Left ventricle myocardium inferior (tissue), 1 donor: ENCODE measurements at regions not wholly inside any gene's neighbourhood (a gene's known extent, or its start where the extent isn't known, plus 50 kb on each side); places are given as distances from the start of the nearest gene placed in this dataset.
A peak's percentile ranks its signal among the peaks of the same experiment; 100 is the strongest.

Source experiments
- DNase-seq: peaks from one replicate; pipeline ENCODE4 v3.0.0-alpha.2; 2020
- H3K27ac ChIP-seq: fragments of 200-600 bp; replicated peaks from 2 replicates; pipeline ENCODE4 v1.8.0; 2021
- H3K27me3 ChIP-seq: fragments of 200-600 bp; 2 replicates; pipeline ENCODE4 v1.8.0; 2021; ENCODE audit warnings: low read depth
- H3K36me3 ChIP-seq: fragments of 200-600 bp; 2 replicates; pipeline ENCODE4 v1.8.0; 2021
- H3K4me1 ChIP-seq: fragments of 200-600 bp; 2 replicates; pipeline ENCODE4 v1.8.0; 2021
- H3K4me3 ChIP-seq: fragments of 200-600 bp; 2 replicates; pipeline ENCODE4 v1.8.0; 2021; ENCODE audit warnings: mild to moderate bottlenecking, moderate library complexity
- H3K9me3 ChIP-seq: fragments of 200-600 bp; replicated peaks from 2 replicates; pipeline ENCODE4 v1.8.0; 2021
- intact Hi-C: fragments of 100-400 bp; cut with micrococcal nuclease; formaldehyde crosslinking; loops from one replicate; pipeline ENCODE4 v1.11.0; 2022
- TF ChIP-seq, protein P1 (sequence below): fragments of 200-600 bp; IDR thresholded peaks from 2 replicates; pipeline ENCODE4 v1.8.0; 2021; ENCODE audit warnings: antibody characterized with exemption, mild to moderate bottlenecking, borderline replicate concordance
- donor health status: DM: no; HTN: yes; CAD: no; lungs with severe emphysema.

DNA sequence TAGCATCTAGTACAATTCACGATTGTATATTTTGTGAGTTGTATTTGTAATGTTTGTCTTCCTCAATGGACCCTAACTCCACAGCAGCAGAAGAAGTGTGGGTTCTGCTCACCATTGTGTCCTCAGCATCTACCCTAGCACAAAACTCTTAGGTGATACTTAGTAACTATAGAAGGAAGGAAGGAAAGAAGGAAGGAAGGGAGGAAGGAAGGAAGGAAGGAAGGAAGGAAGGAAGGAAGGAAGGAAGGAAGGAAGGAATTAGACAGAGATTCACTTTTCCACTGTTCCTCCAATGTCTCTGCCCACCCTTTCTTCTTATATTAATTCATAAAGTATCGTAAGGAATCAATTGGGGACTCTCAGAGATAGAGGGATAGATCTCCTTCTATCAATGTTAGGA is 288.2 kb downstream of the NFIB start:
- H3K4me3 ChIP-seq, result no peak overlapping the region
- TF ChIP-seq, protein P1, sequence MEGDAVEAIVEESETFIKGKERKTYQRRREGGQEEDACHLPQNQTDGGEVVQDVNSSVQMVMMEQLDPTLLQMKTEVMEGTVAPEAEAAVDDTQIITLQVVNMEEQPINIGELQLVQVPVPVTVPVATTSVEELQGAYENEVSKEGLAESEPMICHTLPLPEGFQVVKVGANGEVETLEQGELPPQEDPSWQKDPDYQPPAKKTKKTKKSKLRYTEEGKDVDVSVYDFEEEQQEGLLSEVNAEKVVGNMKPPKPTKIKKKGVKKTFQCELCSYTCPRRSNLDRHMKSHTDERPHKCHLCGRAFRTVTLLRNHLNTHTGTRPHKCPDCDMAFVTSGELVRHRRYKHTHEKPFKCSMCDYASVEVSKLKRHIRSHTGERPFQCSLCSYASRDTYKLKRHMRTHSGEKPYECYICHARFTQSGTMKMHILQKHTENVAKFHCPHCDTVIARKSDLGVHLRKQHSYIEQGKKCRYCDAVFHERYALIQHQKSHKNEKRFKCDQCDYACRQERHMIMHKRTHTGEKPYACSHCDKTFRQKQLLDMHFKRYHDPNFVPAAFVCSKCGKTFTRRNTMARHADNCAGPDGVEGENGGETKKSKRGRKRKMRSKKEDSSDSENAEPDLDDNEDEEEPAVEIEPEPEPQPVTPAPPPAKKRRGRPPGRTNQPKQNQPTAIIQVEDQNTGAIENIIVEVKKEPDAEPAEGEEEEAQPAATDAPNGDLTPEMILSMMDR, result no peak
- H3K36me3 ChIP-seq, result no peaks in the 10 kb centered on the region
- peaks cover 56% of the 10 kb centered on the region for H3K4me1 ChIP-seq
- intact Hi-C loops, result loop anchor here (10.0 kb wide), 1 partner anchor 591 kb away; no protein-coding TSS in a partner anchor
- no peaks in the 10 kb centered on the region for H3K27me3 ChIP-seq
- no peak for DNase-seq
- peak overlapping the region; percentile 86 for H3K27ac ChIP-seq
- H3K9me3 ChIP-seq, result no peaks in the 10 kb centered on the region

DNA sequence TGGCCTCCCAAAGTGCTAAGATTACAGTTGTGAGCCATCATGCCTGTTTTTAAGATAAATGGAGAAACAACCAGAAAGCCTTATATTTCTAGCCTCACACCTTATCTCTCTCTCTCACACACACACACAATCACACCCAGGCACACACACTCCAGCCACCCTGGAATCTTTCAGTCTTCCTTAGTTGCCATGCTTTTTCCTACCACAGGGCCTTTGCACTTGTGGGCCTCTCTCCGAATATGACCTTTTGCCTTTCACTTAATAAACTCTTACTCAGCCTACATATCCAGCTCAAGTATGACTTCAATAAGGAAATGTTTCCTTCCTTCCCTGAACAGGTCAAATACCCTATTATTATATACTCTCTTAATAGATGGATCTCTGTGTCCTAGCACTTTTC is 290.7 kb downstream of the NFIB start:
- TF ChIP-seq, protein P1, result no peak
- Histone ChIP-seq H3K4me1 (peaks cover 45% of the 10 kb centered on the region), H3K4me3 (no peak overlapping the region), H3K9me3 (no peaks in the 10 kb centered on the region), H3K27ac (no peak overlapping the region), H3K36me3 (no peaks in the 10 kb centered on the region), H3K27me3 (no peaks in the 10 kb centered on the region)
- intact Hi-C loops, result loop anchor here (10.0 kb wide), 1 partner anchor 588 kb away; no protein-coding TSS in a partner anchor
- no peak for DNase-seq

DNA sequence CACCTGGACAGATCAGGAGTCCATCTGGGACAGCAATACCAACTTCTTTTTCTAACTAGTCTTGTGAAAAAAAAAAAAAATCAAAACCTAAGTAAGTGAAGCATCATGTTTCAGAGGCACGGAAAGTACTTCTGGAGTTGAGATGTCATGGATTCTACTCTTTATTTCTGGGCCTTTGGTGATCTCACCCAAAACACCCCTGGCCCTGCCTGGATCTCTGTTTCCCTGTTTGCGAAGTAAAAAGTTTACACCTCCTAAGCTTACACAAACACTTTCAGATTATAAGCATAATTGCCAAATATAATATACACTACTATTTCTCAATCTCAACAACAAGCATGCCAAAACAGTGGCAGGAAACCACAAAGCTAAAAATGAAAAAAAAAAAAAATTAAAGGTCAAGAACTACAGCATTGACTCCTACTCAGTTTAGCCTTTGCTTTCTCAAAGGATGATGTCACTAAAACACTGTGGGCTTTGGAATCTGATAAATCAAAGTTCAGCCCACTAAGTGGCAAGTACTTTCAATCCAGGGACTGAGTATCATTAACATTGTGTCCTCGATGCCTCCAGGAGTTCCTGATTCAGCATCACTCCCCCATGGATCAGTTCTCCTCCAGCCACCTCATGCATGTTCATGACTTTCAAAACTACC is 291.9 kb downstream of the NFIB start:
- H3K4me1 ChIP-seq, result peaks cover 43% of the 10 kb centered on the region
- peak overlapping the region; percentile 0 for H3K27ac ChIP-seq
- TF ChIP-seq, protein P1, result no peak
- H3K27me3 ChIP-seq, result no peaks in the 10 kb centered on the region
- intact Hi-C loops, result loop anchor here (10.0 kb wide), 1 partner anchor 587 kb away; no protein-coding TSS in a partner anchor
- DNase-seq, result no peak
- H3K4me3 ChIP-seq, result no peak overlapping the region
- H3K36me3 ChIP-seq, result no peaks in the 10 kb centered on the region
- no peaks in the 10 kb centered on the region for H3K9me3 ChIP-seq

DNA sequence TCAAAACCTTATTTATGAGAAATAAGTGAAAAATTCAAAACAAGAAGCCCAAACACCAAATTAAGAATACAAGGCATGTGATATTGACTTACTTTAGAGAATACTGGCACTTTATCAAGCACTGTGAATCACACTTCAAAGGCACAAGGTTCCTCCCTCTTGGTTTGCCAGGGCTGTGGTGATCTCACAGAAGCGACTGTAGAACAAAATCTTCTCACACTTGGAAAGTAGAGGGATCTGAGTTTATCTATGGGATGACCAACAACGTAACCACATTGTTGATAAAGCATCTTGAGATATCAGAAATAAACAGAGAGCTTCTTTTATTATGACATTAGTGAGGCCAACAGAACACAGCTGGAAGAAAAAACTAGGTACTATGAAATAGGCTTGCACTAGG is 295.9 kb downstream of the NFIB start:
- no peak overlapping the region for H3K4me3 ChIP-seq
- H3K27ac ChIP-seq, result no peak overlapping the region
- H3K9me3 ChIP-seq, result no peaks in the 10 kb centered on the region
- TF ChIP-seq, protein P1, result no peak
- intact Hi-C loops, result no loop called here
- peaks cover 50% of the 10 kb centered on the region for H3K4me1 ChIP-seq
- H3K36me3 ChIP-seq, result no peaks in the 10 kb centered on the region
- DNase-seq, result no peak
- no peaks in the 10 kb centered on the region for H3K27me3 ChIP-seq

DNA sequence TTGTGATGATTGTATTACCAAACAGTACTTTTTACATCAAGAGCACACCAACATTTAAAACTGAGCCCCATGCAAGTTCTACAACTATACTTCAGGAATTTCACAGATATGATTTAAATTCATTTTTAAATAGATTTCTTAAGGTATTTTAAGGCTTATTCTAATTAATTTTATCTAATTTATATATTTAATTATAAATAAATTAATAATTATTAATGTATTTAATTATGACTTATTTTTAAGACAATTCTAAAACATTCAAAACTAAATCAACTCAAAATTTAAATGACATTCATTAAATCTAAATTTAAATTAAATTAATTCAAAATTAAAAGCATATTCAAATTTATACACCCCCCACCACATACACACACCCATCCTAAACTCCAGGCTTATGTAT is 299.2 kb downstream of the NFIB start:
- no peaks in the 10 kb centered on the region for H3K36me3 ChIP-seq
- H3K27me3 ChIP-seq, result no peaks in the 10 kb centered on the region
- H3K9me3 ChIP-seq, result no peaks in the 10 kb centered on the region
- intact Hi-C loops, result no loop called here
- peaks cover 48% of the 10 kb centered on the region for H3K4me1 ChIP-seq
- DNase-seq, result no peak
- H3K4me3 ChIP-seq, result no peak overlapping the region
- TF ChIP-seq, protein P1, result no peak
- peak overlapping the region; percentile 80 for H3K27ac ChIP-seq
